T47D (cell line): ENCODE measurements at regions not wholly inside any gene's neighbourhood (a gene's known extent, or its start where the extent isn't known, plus 50 kb on each side); places are given as distances from the start of the nearest gene placed in this dataset.
"Not testable (repeated sequence)": the region's sequence is repeated elsewhere in the genome, so short reads cannot be mapped to it uniquely, and the experiment has no call there.

Experiments
- DNase-seq, 2 experiments: peaks; one replicate each; pipeline versions ENCODE4 v3.0.0 to v3.0.0-alpha.2; 2011 to 2012; ENCODE audit warnings: low read depth in 1 of 2, low spot score in 1 of 2
- JUND ChIP-seq: IDR thresholded peaks from 2 replicates; pipeline ENCODE4 v1.6.1; 2012; ENCODE audit warnings: low read depth
- in situ Hi-C: cut with HindIII; loops from 2 replicates; pipeline ENCODE4 v1.10.0; 2016; ENCODE audit warnings: low sequenced_read_pairs, low pct_unique_long_range_greater_than_20kb

- in situ Hi-C loops = no loop called here
- no peak for TF ChIP-seq JUND
- DNase-seq = no peak
Measured at GRCh38 chr4:160611181-160611580, 1508.3 kb downstream of the RAPGEF2 start.

- no peak for DNase-seq
- in situ Hi-C loops = no loop called here
- no peak for TF ChIP-seq JUND
Measured at GRCh38 chr4:160631044-160631443, 1528.2 kb downstream of the RAPGEF2 start.

- TF ChIP-seq JUND = no peak
- DNase-seq = no peak
- in situ Hi-C loops = no loop called here
Measured at GRCh38 chr4:160652790-160653189, 1511.0 kb downstream of the FSTL5 start.

- DNase-seq = no peak
- TF ChIP-seq JUND = no peak
- in situ Hi-C loops = no loop called here
Measured at GRCh38 chr4:160675550-160675949, 1488.2 kb downstream of the FSTL5 start.

GRCh38 chr4:160685729-160686128 is 1478.1 kb downstream of the FSTL5 start:
- no peak for DNase-seq
- in situ Hi-C loops = no loop called here
- no peak for TF ChIP-seq JUND

- in situ Hi-C loops = no loop called here
- no peak for TF ChIP-seq JUND
- peak in 1 of 2 experiments; percentile 62 for DNase-seq
Measured at GRCh38 chr4:160701671-160702070, 1462.1 kb downstream of the FSTL5 start.

- in situ Hi-C loops = no loop called here
- DNase-seq = no peak
- TF ChIP-seq JUND = no peak
Measured at GRCh38 chr4:160709026-160709425, 1454.8 kb downstream of the FSTL5 start.

- DNase-seq = no peak
- in situ Hi-C loops = no loop called here
- no peak for TF ChIP-seq JUND
Measured at GRCh38 chr4:160709546-160709945, 1454.3 kb downstream of the FSTL5 start.

- DNase-seq = no peak
- in situ Hi-C loops = no loop called here
- no peak for TF ChIP-seq JUND
Measured at GRCh38 chr4:160716551-160716950, 1447.2 kb downstream of the FSTL5 start.

- DNase-seq = no peak
- no peak for TF ChIP-seq JUND
- in situ Hi-C loops = no loop called here
Measured at GRCh38 chr4:160717848-160718247, 1446.0 kb downstream of the FSTL5 start.

GRCh38 chr4:160724063-160724462 is 1439.7 kb downstream of the FSTL5 start:
- in situ Hi-C loops = no loop called here
- DNase-seq = no peak
- no peak for TF ChIP-seq JUND

- no peak for TF ChIP-seq JUND
- in situ Hi-C loops = no loop called here
- DNase-seq = no peak
Measured at GRCh38 chr4:160745126-160745525, 1418.7 kb downstream of the FSTL5 start.

- in situ Hi-C loops = not testable (repeated sequence)
- DNase-seq = peak in 1 of 2 experiments; percentile 7
Measured at GRCh38 chr4:160746585-160746984, 1417.2 kb downstream of the FSTL5 start.

GRCh38 chr4:160772668-160773067 is 1391.1 kb downstream of the FSTL5 start:
- in situ Hi-C loops = no loop called here
- TF ChIP-seq JUND = no peak

More at GRCh38 chr4:160772668-160773067, 1391.1 kb downstream of the FSTL5 start:
- DNase-seq = no peak
